Astrocyte of the cerebellum (primary cell): ENCODE measurements at regions not wholly inside any gene's neighbourhood (a gene's known extent, or its start where the extent isn't known, plus 50 kb on each side); places are given as distances from the start of the nearest gene placed in this dataset.
"Not testable (repeated sequence)": the region's sequence is repeated elsewhere in the genome, so short reads cannot be mapped to it uniquely, and the experiment has no call there.

ENCODE experiments used
- DNase-seq: peaks from one replicate; pipeline ENCODE4 v3.0.0-alpha.2; 2011; ENCODE audit warnings: low read depth
- H3K4me3 ChIP-seq: 2 replicates; pipeline ENCODE4 v1.5.1; 2011; ENCODE audit warnings: mild to moderate bottlenecking, low read depth, low read length, moderate library complexity
- CTCF ChIP-seq: IDR thresholded peaks from 2 replicates; pipeline ENCODE4 v1.5.1; 2012; ENCODE audit warnings: low read length, low read depth, moderate library complexity, mild to moderate bottlenecking; ENCODE audit errors: missing control alignments
- in situ Hi-C: cut with HindIII; loops from 2 replicates; pipeline ENCODE4 v1.10.0; 2017; ENCODE audit warnings: low sequenced_read_pairs

GRCh38 chr5:7261049-7261448 is 134.9 kb upstream of the ADCY2 start:
- peak; percentile 67 for TF ChIP-seq CTCF
- H3K4me3 ChIP-seq, result no peak overlapping the region
- in situ Hi-C loops, result loop anchor here (25.0 kb wide), 1 partner anchor 526 kb away; no protein-coding TSS in a partner anchor
- DNase-seq, result peak; percentile 57

- DNase-seq, result no peak
- H3K4me3 ChIP-seq, result no peak overlapping the region
- in situ Hi-C loops, result loop anchor here (25.0 kb wide), 1 partner anchor 525 kb away; no protein-coding TSS in a partner anchor
- no peak for TF ChIP-seq CTCF
Measured at GRCh38 chr5:7261900-7262299, 134.0 kb upstream of the ADCY2 start.

GRCh38 chr5:7263398-7264015 is 132.4 kb upstream of the ADCY2 start:
- in situ Hi-C loops, result loop anchor here (25.0 kb wide), 1 partner anchor 524 kb away; no protein-coding TSS in a partner anchor
- not testable (repeated sequence) for DNase-seq

GRCh38 chr5:7265776-7266175 is 130.2 kb upstream of the ADCY2 start:
- not testable (repeated sequence) for H3K4me3 ChIP-seq, DNase-seq
- in situ Hi-C loops, result loop anchor here (25.0 kb wide), 1 partner anchor 522 kb away; no protein-coding TSS in a partner anchor

More at GRCh38 chr5:7263398-7264015, 132.4 kb upstream of the ADCY2 start:
- not testable (repeated sequence) for H3K4me3 ChIP-seq

- not testable (repeated sequence) for H3K4me3 ChIP-seq, DNase-seq
- in situ Hi-C loops, result loop anchor here (25.0 kb wide), 1 partner anchor 519 kb away; no protein-coding TSS in a partner anchor
Measured at GRCh38 chr5:7268722-7269121, 127.2 kb upstream of the ADCY2 start.

- TF ChIP-seq CTCF, result no peak
- in situ Hi-C loops, result loop anchor here (25.0 kb wide), 1 partner anchor 518 kb away; no protein-coding TSS in a partner anchor
- no peak overlapping the region for H3K4me3 ChIP-seq
- DNase-seq, result no peak
Measured at GRCh38 chr5:7269591-7270274, 126.2 kb upstream of the ADCY2 start.

GRCh38 chr5:7271435-7272084 is 124.4 kb upstream of the ADCY2 start:
- in situ Hi-C loops, result loop anchor here (25.0 kb wide), 1 partner anchor 516 kb away; no protein-coding TSS in a partner anchor
- TF ChIP-seq CTCF, result no peak
- DNase-seq, result no peak
- no peak overlapping the region for H3K4me3 ChIP-seq
